ENCODE measurements at regions not wholly inside any gene's neighbourhood (a gene's known extent, or its start where the extent isn't known, plus 50 kb on each side); places are given as distances from the start of the nearest gene placed in this dataset.

DNA sequence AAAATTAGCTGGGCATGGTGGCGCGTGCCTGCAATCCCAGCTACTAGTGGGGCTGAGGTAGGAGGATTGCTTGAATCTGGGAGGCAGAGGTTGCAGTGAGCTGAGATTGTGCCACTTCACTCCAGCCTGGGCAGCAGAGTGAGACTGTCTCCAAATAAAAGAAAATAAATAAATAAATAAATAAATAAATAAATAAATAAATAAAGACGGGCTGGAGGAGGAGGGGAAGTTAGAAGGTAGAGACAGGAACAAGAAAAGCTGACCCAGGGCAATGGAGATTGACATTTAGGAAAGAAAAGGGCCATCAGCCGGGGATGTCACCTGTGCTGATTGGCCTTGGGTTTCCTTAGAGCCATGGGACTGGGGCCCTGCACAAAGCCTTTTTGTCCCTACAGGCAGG is 153.7 kb upstream of the IGSF21 start:
- Mint-ChIP-seq H3K4me1 (ENCODE audit: low read depth in 2 of 2) (no peaks in the 10 kb centered on the region), H3K36me3 (no peaks in the 10 kb centered on the region), H3K4me3 (no peak overlapping the region), H3K27me3 (peaks cover 24 to 31% of the 10 kb centered on the region in 2 donors), H3K9me3 (no peaks in the 10 kb centered on the region), H3K27ac (no peak overlapping the region)
- no peak for DNase-seq (ENCODE audit: low spot score)
- no peak for ATAC-seq

DNA sequence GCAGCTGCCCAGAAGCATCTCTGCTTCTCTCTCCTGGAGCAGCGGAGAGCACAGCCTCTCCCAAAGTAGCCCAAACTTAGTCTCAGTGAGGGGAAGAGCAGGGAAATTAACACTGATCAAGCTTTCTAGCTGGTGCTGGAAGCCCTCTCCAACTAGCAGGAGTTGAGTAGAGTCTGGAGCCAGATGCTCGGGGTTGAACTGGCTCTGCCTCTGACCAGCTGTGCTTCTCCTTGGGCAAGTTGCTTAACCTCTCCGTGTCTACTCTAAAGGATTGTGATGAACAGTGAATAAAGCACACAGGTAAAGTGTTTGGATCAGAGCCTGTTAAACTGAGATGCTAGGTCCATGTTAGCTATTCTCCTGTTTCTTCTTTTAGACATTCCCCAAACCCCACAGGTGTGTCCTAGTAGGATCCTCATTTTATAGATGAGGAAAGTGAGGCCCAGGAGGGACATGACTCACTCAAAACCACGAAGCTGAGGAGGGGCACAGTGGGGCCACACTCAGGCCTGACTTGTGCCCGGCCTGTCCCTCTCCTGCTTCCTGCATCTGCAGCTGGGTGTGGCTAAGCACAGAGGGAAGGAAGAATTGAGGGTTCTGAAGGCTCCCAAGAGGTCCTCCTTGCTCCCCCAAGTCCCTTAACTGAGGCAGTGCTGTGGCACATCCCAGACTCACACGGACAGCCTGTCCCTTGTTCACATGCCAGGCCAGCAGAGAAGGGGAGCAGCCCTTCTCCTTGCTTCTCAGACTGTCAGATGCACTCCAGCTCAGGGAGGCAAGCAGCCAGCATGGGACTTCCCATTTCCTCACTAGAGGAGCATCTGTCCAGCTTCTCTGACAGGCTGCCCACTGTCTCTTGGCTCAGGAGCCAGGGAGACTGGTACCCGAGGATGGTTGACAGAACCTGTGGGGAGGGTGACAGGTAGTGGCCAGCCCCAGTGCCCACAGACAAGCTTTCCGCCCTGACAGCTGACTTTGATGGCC is 152.0 kb upstream of the IGSF21 start:
- no peaks in the 10 kb centered on the region for H3K36me3 Mint-ChIP-seq
- H3K9me3 Mint-ChIP-seq: no peaks in the 10 kb centered on the region
- H3K27ac Mint-ChIP-seq: no peak overlapping the region
- no peak for ATAC-seq
- no peak overlapping the region for H3K4me3 Mint-ChIP-seq
- H3K27me3 Mint-ChIP-seq: peaks cover 27 to 29% of the 10 kb centered on the region in 2 donors
- H3K4me1 Mint-ChIP-seq (ENCODE audit: low read depth in 2 of 2): no peaks in the 10 kb centered on the region
- no peak for DNase-seq (ENCODE audit: low spot score)

DNA sequence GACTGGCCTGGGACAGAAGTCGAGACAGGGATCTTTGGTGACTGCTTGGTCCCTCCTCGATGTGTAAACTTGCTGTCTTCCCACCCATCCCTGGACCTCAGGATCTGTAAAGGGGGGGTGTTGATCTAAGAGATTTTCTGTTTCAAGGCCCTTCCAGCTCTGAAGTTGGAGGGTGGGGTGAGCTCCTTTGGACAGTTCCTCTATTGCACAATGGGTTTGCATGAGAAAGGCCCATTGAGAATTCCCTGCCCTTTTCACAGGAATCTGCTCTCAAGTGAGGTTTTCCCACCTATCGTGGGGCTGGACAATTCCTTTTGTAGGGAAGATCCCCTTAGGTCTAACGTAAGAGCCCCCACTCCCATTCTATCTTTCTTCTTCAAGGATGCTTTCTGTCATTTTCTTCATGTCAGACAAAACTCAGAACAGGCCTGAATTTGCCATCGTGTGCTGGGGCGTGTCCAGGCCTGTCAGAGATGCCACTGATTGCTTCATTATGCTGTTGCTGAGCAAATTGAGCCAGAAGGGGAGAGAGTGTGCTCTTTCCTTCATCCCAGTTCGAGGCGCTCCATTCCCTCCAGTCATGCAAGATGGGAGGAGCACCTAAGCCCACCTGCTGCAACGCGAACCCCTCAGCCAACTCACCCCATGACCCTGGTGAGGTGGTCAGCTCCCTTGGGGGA is 149.9 kb upstream of the IGSF21 start:
- ATAC-seq (no peak), DNase-seq (ENCODE audit: low spot score) (no peak)
- Mint-ChIP-seq H3K9me3 (no peaks in the 10 kb centered on the region), H3K27ac (no peak overlapping the region), H3K36me3 (no peaks in the 10 kb centered on the region), H3K4me1 (ENCODE audit: low read depth in 2 of 2) (no peaks in the 10 kb centered on the region), H3K4me3 (no peak overlapping the region), H3K27me3 (peaks cover 23 to 37% of the 10 kb centered on the region in 2 donors)

DNA sequence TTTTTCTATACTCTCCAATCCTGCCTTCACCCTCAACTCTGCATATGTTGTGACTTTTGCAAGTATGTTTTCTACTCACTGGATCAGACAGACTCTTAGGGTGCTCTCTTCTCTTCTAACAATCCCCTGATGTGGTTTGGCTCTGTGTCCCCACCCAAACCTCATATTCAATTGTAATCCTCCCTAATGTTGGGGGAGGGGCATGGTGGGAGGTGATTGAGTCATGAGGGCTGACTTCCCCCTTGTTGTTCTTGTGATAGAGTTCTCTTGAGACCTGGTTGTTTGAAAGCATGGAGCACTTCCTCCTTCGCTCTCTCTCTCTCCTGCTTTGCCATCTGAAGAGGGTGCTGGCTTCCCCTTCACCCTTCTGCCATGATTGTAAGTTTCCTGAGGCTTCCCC is 148.9 kb upstream of the IGSF21 start:
- no peaks in the 10 kb centered on the region for H3K4me1 Mint-ChIP-seq (ENCODE audit: low read depth in 2 of 2)
- no peak for DNase-seq (ENCODE audit: low spot score)
- ATAC-seq: no peak
- peaks cover 17 to 28% of the 10 kb centered on the region in 2 donors for H3K27me3 Mint-ChIP-seq
- H3K27ac Mint-ChIP-seq: no peak overlapping the region
- H3K9me3 Mint-ChIP-seq: no peaks in the 10 kb centered on the region
- H3K4me3 Mint-ChIP-seq: no peak overlapping the region
- no peaks in the 10 kb centered on the region for H3K36me3 Mint-ChIP-seq

DNA sequence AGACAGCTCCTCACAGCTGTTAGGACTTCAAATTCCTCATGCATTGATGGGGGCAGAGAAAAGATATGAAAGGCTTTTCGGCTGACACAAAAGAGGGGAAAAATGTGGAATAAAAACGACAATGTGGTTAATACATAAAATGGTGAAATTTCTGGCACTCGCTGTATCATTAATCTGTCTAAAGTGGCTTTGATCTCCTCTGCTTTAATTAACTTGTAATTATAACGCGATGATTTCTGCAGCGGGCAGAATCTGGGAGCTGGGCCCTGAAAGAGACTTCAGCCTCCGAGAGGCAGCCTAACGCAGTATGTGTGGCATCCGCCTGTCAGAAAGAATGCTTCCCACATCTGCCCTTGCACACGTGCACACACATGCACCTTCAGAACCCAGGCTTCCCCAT is 144.1 kb upstream of the IGSF21 start:
- Mint-ChIP-seq H3K4me1 (ENCODE audit: low read depth in 2 of 2) (no peaks in the 10 kb centered on the region), H3K4me3 (no peak overlapping the region), H3K36me3 (no peaks in the 10 kb centered on the region), H3K27me3 (peaks cover 27 to 46% of the 10 kb centered on the region in 2 donors), H3K27ac (no peak overlapping the region), H3K9me3 (no peaks in the 10 kb centered on the region)
- no peak for ATAC-seq
- no peak for DNase-seq (ENCODE audit: low spot score)

DNA sequence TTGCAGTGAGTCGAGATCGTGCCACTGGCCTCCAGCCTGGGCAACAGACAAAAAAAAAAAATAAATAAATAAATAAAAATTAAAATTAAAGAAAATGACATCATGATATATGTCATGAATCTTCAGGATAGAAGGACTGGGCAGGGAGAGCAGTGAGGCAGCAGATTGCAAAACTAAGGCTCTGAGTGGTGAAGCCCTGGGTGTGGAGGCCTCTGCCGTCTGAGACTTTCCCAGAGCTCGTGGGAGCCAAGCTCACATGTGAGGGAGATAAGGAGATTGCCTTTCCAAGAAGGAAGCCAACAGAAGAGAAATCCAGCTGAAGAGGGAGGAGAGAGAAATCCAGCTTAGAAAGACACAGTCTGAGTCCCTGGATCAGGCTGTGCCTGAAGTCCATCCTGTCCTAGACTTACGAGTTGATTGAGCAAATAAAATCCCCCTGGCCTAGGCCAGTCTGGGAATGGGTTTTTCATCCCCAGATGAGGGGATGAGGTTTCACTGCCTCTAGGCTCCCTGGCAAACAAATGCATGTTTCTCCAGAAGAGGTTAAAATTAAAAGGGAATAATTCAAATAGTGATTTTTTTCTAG is 142.0 kb upstream of the IGSF21 start:
- Mint-ChIP-seq H3K4me3 (no peak overlapping the region), H3K4me1 (ENCODE audit: low read depth in 2 of 2) (no peaks in the 10 kb centered on the region), H3K27me3 (peaks cover 22 to 40% of the 10 kb centered on the region in 2 donors), H3K9me3 (no peaks in the 10 kb centered on the region), H3K27ac (no peak overlapping the region), H3K36me3 (no peaks in the 10 kb centered on the region)
- ATAC-seq (no peak), DNase-seq (ENCODE audit: low spot score) (no peak)

DNA sequence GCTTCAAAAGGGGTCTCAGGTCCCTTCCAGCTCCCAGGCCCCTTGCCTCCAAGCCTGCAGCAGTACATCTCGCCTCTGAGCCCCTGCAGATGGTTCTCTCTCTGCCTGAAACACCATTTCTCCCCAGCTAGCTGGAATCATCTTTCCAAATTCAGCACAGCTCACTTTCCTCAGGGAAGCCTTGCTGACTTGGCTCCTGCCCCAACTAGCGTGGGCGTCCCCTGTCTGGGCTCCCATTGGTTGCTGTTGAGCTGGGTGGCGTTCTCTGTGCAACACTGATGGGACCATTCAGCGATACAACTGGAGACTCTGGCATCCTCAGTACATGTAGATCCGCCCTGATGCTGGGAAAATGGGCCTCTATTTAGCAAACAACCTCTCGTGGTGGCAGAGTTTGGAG is 141.3 kb upstream of the IGSF21 start:
- DNase-seq (ENCODE audit: low spot score) (no peak), ATAC-seq (peak in 1 of 2 donors; percentile 42)
- Mint-ChIP-seq H3K27me3 (peaks cover 19 to 33% of the 10 kb centered on the region in 2 donors), H3K9me3 (no peaks in the 10 kb centered on the region), H3K36me3 (no peaks in the 10 kb centered on the region), H3K27ac (no peak overlapping the region), H3K4me3 (no peak overlapping the region), H3K4me1 (ENCODE audit: low read depth in 2 of 2) (no peaks in the 10 kb centered on the region)

DNA sequence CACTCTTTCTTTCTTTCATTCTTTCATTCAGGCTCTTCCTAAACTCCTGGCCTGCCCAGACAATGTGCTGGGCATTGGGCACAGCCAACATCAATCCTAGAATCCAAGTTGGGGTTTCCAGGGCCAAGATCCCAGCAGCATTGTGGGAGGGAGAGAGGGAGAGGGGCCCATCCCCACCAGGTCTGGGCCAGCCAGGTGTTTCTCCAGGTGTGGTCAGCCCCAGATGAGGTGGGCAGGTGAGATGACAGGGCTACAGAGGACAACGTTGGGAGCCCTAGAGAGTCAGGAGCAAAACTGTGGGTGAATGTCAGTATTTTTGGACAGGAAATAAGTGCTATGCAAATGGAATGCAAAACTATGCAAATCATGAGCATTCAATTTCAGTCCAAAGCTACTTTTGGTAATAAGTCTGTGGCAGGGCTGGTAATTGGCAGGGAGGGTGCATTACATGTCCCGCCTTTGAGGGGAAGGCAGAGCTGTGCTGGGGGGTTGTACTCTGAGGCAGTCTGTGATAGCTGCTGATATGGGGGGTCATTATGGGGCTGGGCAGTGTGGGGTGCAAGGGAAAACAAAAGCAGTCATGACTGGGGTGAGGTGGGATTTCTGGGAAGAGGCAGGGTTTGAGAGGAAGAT is 139.9 kb upstream of the IGSF21 start:
- DNase-seq (ENCODE audit: low spot score) (no peak), ATAC-seq (no peak)
- H3K4me1 Mint-ChIP-seq (ENCODE audit: low read depth in 2 of 2): no peaks in the 10 kb centered on the region
- H3K4me3 Mint-ChIP-seq: no peak overlapping the region
- H3K27ac Mint-ChIP-seq: no peak overlapping the region
- H3K27me3 Mint-ChIP-seq: peaks cover 13 to 19% of the 10 kb centered on the region in 2 donors
- no peaks in the 10 kb centered on the region for H3K9me3 Mint-ChIP-seq
- no peaks in the 10 kb centered on the region for H3K36me3 Mint-ChIP-seq

DNA sequence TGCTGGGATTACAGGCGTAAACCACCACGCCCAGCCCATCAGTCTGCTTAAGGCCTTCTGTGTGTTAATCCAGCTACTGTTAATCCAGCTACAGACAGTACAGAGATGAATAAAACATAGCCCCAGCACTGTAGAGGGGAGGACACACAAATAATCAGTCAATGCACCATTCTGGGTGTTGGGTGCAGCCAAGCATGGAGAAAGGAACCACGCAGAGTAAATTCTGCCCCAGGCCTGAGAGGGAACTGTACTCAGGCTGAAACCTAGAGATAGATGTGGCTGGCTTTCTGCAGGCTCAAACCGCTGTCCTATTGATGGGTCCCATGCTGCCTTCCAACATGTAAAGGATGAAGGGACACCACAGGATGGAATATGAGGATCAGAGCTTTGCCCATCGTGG is 136.8 kb upstream of the IGSF21 start:
- H3K27ac Mint-ChIP-seq: no peak overlapping the region
- DNase-seq (ENCODE audit: low spot score): no peak
- no peak for ATAC-seq
- H3K4me3 Mint-ChIP-seq: no peak overlapping the region
- peaks cover 19 to 21% of the 10 kb centered on the region in 2 donors for H3K27me3 Mint-ChIP-seq
- no peaks in the 10 kb centered on the region for H3K4me1 Mint-ChIP-seq (ENCODE audit: low read depth in 2 of 2)
- no peaks in the 10 kb centered on the region for H3K9me3 Mint-ChIP-seq
- no peaks in the 10 kb centered on the region for H3K36me3 Mint-ChIP-seq

DNA sequence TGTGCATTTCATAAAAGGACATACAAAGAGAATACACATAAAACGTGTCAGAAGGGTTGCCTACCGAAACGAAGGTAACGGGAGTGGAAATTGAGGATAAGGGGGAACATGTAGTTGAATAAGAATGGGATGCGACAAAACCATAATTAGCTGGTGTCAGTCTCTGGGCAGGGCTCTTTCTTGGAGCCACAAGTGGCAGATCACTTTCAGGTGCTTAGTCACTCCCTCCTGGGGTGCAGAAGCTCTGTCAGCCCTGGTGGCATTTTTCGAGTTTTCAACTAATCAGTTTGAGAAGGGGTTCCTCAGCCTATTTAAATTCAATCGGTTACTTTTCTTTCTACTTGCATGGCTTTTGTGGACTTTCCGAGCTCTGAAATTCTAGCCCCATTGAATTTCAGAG is 133.9 kb upstream of the IGSF21 start:
- Mint-ChIP-seq H3K4me3 (no peak overlapping the region), H3K27ac (no peak overlapping the region), H3K4me1 (ENCODE audit: low read depth in 2 of 2) (no peaks in the 10 kb centered on the region), H3K36me3 (no peaks in the 10 kb centered on the region), H3K27me3 (peaks cover 16 to 18% of the 10 kb centered on the region in 2 donors), H3K9me3 (no peaks in the 10 kb centered on the region)
- ATAC-seq (no peak), DNase-seq (ENCODE audit: low spot score) (no peak)

DNA sequence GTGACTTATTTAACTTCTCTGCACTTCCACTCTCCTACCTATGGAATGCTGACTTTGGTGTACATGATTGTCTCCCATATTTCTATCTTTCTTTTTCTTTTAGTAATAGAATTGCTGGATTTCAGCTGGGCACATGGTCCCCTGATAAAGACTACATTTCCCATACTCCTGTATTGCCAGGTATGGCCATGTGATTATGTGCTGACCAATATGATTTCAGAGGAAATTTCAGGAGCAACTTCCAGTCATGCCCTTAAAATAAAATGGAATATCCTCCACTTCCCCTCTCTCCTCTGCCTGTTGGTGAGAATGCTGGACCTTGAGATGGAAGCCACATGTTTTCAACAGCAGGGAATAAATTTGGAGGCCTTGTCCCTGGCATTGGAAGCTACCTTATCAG is 130.7 kb upstream of the IGSF21 start:
- H3K4me1 Mint-ChIP-seq (ENCODE audit: low read depth in 2 of 2): no peaks in the 10 kb centered on the region

DNA sequence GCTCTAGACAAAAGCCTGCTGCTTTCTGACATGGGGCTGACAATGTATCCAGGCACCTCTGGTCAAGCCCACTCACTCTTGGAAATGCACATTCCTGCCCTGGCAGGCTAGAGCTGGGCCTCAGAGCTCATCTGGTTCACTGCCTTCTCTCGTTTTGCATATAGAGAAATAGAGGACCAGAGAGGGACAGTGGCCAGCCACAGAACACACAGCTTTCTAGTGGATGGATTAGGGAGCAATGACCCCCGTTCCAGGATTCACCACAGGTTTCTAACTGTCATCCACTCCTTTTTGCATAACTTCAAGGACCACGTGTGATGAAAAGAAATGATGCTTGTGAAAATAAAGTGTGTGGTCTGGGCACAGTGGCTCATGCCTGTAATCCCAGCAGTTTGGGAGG is 129.6 kb upstream of the IGSF21 start:
- Mint-ChIP-seq H3K4me3 (no peak overlapping the region), H3K4me1 (ENCODE audit: low read depth in 2 of 2) (no peaks in the 10 kb centered on the region), H3K27me3 (peaks cover 23 to 25% of the 10 kb centered on the region in 2 donors)

More for the DNA sequence above, 130.7 kb upstream of the IGSF21 start:
- no peak for ATAC-seq
- no peak overlapping the region for H3K27ac Mint-ChIP-seq
- DNase-seq (ENCODE audit: low spot score): no peak
- H3K36me3 Mint-ChIP-seq: no peaks in the 10 kb centered on the region
- H3K4me3 Mint-ChIP-seq: no peak overlapping the region
- peaks cover 20 to 25% of the 10 kb centered on the region in 2 donors for H3K27me3 Mint-ChIP-seq
- H3K9me3 Mint-ChIP-seq: no peaks in the 10 kb centered on the region

DNA sequence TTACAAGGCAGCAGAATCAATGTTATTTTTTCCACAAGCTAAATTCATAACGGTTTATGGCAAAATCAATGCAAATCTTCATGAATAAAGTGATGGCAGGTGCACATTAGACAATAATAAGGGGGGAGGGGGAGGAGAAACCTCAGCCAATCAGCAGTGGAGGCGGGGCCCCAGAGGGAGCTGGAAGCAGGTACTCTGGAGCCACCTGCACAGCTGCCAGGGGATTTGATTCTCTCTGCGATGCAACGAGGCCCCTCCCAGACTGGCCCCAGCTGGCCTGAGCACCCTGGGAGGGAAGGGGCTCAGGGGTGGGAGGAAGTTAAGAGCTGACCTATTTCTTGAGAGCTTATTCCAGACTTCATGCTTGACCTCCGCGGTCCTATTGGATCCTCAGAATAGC is 127.8 kb upstream of the IGSF21 start:
- Mint-ChIP-seq H3K27me3 (peaks cover 21 to 25% of the 10 kb centered on the region in 2 donors), H3K36me3 (no peaks in the 10 kb centered on the region), H3K4me1 (ENCODE audit: low read depth in 2 of 2) (no peaks in the 10 kb centered on the region), H3K27ac (no peak overlapping the region), H3K9me3 (no peaks in the 10 kb centered on the region), H3K4me3 (no peak overlapping the region)
- ATAC-seq: no peak
- DNase-seq (ENCODE audit: low spot score): no peak

More for the DNA sequence above, 129.6 kb upstream of the IGSF21 start:
- H3K9me3 Mint-ChIP-seq: no peaks in the 10 kb centered on the region
- no peak for ATAC-seq
- no peak overlapping the region for H3K27ac Mint-ChIP-seq
- no peak for DNase-seq (ENCODE audit: low spot score)
- H3K36me3 Mint-ChIP-seq: no peaks in the 10 kb centered on the region

Measured in natural killer cell treated with Interleukin-12 subunit alpha and Interleukin-12 subunit beta and Interleukin-15 and Interleukin-18, amount 100 ng/mL, for 72 hours (primary cell).